ENCODE measurements at regions not wholly inside any gene's neighbourhood (a gene's known extent, or its start where the extent isn't known, plus 50 kb on each side); places are given as distances from the start of the nearest gene placed in this dataset.

- no peaks in the 10 kb centered on the region for H3K4me1 Mint-ChIP-seq
Observed at GRCh38 chr1:199044191-199044590, 405.4 kb downstream of the PTPRC start.

GRCh38 chr1:199046618-199047017 lies 407.8 kb downstream of the PTPRC start:
- H3K27ac Mint-ChIP-seq = no peak overlapping the region
- H3K27me3 Mint-ChIP-seq (ENCODE audit: insufficient read depth) = no peaks in the 10 kb centered on the region
- TF ChIP-seq CTCF (conservative IDR thresholded peaks at IDR 0.05) = no peak
- no peak for DNase-seq
- no peaks in the 10 kb centered on the region for H3K36me3 Mint-ChIP-seq (ENCODE audit: low read depth)
- no peak overlapping the region for H3K27ac ChIP-seq (ENCODE audit: low read depth, low read length)
- H3K4me3 ChIP-seq (ENCODE audit: low read length) = no peak overlapping the region
- H3K9me3 Mint-ChIP-seq = peaks cover 13% of the 10 kb centered on the region
- H3K36me3 ChIP-seq (ENCODE audit: control insufficient read depth, insufficient read depth, low read length) = no peaks in the 10 kb centered on the region
- H3K4me1 ChIP-seq (ENCODE audit: control insufficient read depth, insufficient read depth, low read length) = no peaks in the 10 kb centered on the region
- no peaks in the 10 kb centered on the region for H3K27me3 ChIP-seq (ENCODE audit: control insufficient read depth, insufficient read depth, low read length, poor library complexity, severe bottlenecking)
- no peak overlapping the region for H3K9ac ChIP-seq (ENCODE audit: extremely low read depth, low read length, poor library complexity, severe bottlenecking)
- H3K4me3 Mint-ChIP-seq = no peak overlapping the region
- no peaks in the 10 kb centered on the region for H3K4me1 Mint-ChIP-seq
- 95 to 100% methylated on average over 1 of the region's 1 CpG for WGBS, 2 experiments (ENCODE audit: insufficient coverage in 1 of 2, insufficient read length in 1 of 2)
- peaks cover 5% of the 10 kb centered on the region for H3K9me3 ChIP-seq (ENCODE audit: control insufficient read depth, low read length)

More at GRCh38 chr1:199044191-199044590, 405.4 kb downstream of the PTPRC start:
- 93 to 100% methylated on average over 1 of the region's 1 CpG for WGBS, 2 experiments (ENCODE audit: insufficient coverage in 1 of 2, insufficient read length in 1 of 2)
- Mint-ChIP-seq H3K36me3 (ENCODE audit: low read depth) (no peaks in the 10 kb centered on the region), H3K9me3 (no peaks in the 10 kb centered on the region), H3K4me3 (no peak overlapping the region), H3K27ac (no peak overlapping the region), H3K27me3 (ENCODE audit: insufficient read depth) (no peaks in the 10 kb centered on the region)
- Histone ChIP-seq H3K27me3 (ENCODE audit: control insufficient read depth, insufficient read depth, low read length, poor library complexity, severe bottlenecking) (no peaks in the 10 kb centered on the region), H3K36me3 (ENCODE audit: control insufficient read depth, insufficient read depth, low read length) (no peaks in the 10 kb centered on the region), H3K4me1 (ENCODE audit: control insufficient read depth, insufficient read depth, low read length) (no peaks in the 10 kb centered on the region), H3K9me3 (ENCODE audit: control insufficient read depth, low read length) (no peaks in the 10 kb centered on the region), H3K9ac (ENCODE audit: extremely low read depth, low read length, poor library complexity, severe bottlenecking) (no peak overlapping the region), H3K27ac (ENCODE audit: low read depth, low read length) (no peak overlapping the region), H3K4me3 (ENCODE audit: low read length) (no peak overlapping the region)
- TF ChIP-seq CTCF (conservative IDR thresholded peaks at IDR 0.05) = no peak
- DNase-seq = no peak

GRCh38 chr1:199054694-199055093 lies 415.9 kb downstream of the PTPRC start:
- no peaks in the 10 kb centered on the region for H3K36me3 Mint-ChIP-seq (ENCODE audit: low read depth)

More at GRCh38 chr1:199054694-199055093, 415.9 kb downstream of the PTPRC start:
- Histone ChIP-seq H3K4me1 (ENCODE audit: control insufficient read depth, insufficient read depth, low read length) (peaks cover 3% of the 10 kb centered on the region), H3K36me3 (ENCODE audit: control insufficient read depth, insufficient read depth, low read length) (no peaks in the 10 kb centered on the region), H3K4me3 (ENCODE audit: low read length) (no peak overlapping the region), H3K27me3 (ENCODE audit: control insufficient read depth, insufficient read depth, low read length, poor library complexity, severe bottlenecking) (no peaks in the 10 kb centered on the region), H3K9ac (ENCODE audit: extremely low read depth, low read length, poor library complexity, severe bottlenecking) (no peak overlapping the region), H3K9me3 (ENCODE audit: control insufficient read depth, low read length) (peaks cover 6% of the 10 kb centered on the region), H3K27ac (ENCODE audit: low read depth, low read length) (no peak overlapping the region)
- Mint-ChIP-seq H3K27ac (no peak overlapping the region), H3K4me3 (no peak overlapping the region), H3K9me3 (peaks cover 10% of the 10 kb centered on the region), H3K27me3 (ENCODE audit: insufficient read depth) (no peaks in the 10 kb centered on the region), H3K4me1 (peaks cover 9% of the 10 kb centered on the region)
- DNase-seq = no peak
- TF ChIP-seq CTCF (conservative IDR thresholded peaks at IDR 0.05) = no peak
- WGBS, 2 experiments (ENCODE audit: insufficient coverage in 1 of 2, insufficient read length in 1 of 2) = 92% methylated on average over 1 of the region's 1 CpG; no CpG with 5 or more reads in 1 of the 2 experiments

All from endodermal cell (in vitro differentiated cells).